ENCODE measurements at regions not wholly inside any gene's neighbourhood (a gene's known extent, or its start where the extent isn't known, plus 50 kb on each side); places are given as distances from the start of the nearest gene placed in this dataset.

GRCh38 chr9:74001382-74001781, 495.8 kb upstream of the RORB start:
- Mint-ChIP-seq H3K27me3 (no peaks in the 10 kb centered on the region), H3K27ac (no peak overlapping the region), H3K4me3 (no peak overlapping the region), H3K36me3 (no peaks in the 10 kb centered on the region), H3K9me3 (no peaks in the 10 kb centered on the region), H3K4me1 (ENCODE audit: unreplicated experiment) (no peaks in the 10 kb centered on the region)
- TF ChIP-seq CTCF (conservative IDR thresholded peaks at IDR 0.05) = no peak
- no peak for DNase-seq (ENCODE audit: extremely low spot score, unreplicated experiment)

DNA sequence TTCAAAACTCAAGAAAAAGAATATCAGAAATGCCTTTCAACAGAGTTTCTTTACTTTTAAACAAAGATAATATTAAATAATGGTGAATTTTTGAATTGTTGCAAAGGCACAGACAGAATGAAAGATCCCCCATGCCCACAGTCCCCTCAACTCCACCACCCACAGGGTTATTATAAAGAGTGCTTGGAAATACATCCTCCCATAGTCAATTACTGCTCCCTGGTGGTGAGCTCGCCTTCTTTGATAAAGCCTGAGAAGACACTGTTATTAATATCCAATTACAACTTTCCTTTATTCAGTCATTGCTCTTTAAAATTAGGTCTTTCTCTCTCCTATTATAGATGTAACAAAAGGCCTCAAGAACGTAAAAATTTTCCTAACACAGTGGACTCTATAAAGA, 490.2 kb upstream of the RORB start:
- Mint-ChIP-seq H3K27me3 (no peaks in the 10 kb centered on the region), H3K4me3 (no peak overlapping the region), H3K4me1 (ENCODE audit: unreplicated experiment) (no peaks in the 10 kb centered on the region), H3K27ac (no peak overlapping the region), H3K9me3 (no peaks in the 10 kb centered on the region), H3K36me3 (no peaks in the 10 kb centered on the region)
- no peak for TF ChIP-seq CTCF (conservative IDR thresholded peaks at IDR 0.05)
- no peak for DNase-seq (ENCODE audit: extremely low spot score, unreplicated experiment)

DNA sequence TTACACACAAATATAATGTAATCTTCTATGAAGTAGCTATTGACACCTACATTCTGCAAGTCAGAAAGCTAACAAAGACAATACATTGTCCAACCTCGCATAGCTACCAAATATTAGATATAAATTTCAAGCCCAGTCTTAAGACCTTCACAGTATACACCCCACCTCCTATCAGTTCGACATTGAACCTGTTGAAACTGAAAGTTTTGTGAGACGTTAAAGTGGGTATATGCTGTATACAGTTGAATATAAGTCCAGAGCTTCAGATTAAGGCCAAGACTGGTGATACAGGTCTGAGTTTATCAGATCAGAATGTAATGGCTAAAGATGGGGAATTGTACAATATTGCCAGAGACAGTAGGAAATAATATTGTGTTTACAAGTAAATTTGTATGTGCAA, 489.3 kb upstream of the RORB start:
- Mint-ChIP-seq H3K27ac (no peak overlapping the region), H3K36me3 (no peaks in the 10 kb centered on the region), H3K4me3 (no peak overlapping the region), H3K9me3 (no peaks in the 10 kb centered on the region), H3K4me1 (ENCODE audit: unreplicated experiment) (no peaks in the 10 kb centered on the region), H3K27me3 (no peaks in the 10 kb centered on the region)
- no peak for TF ChIP-seq CTCF (conservative IDR thresholded peaks at IDR 0.05)
- no peak for DNase-seq (ENCODE audit: extremely low spot score, unreplicated experiment)

GRCh38 chr9:74016004-74016403, 481.1 kb upstream of the RORB start:
- no peak for TF ChIP-seq CTCF (conservative IDR thresholded peaks at IDR 0.05)
- H3K4me3 Mint-ChIP-seq = no peak overlapping the region
- no peaks in the 10 kb centered on the region for H3K36me3 Mint-ChIP-seq
- H3K9me3 Mint-ChIP-seq = peaks cover 4% of the 10 kb centered on the region
- DNase-seq (ENCODE audit: extremely low spot score, unreplicated experiment) = no peak
- no peaks in the 10 kb centered on the region for H3K27me3 Mint-ChIP-seq
- H3K4me1 Mint-ChIP-seq (ENCODE audit: unreplicated experiment) = no peaks in the 10 kb centered on the region
- no peak overlapping the region for H3K27ac Mint-ChIP-seq

GRCh38 chr9:74025402-74025925, 471.7 kb upstream of the RORB start:
- H3K27me3 Mint-ChIP-seq = no peaks in the 10 kb centered on the region
- no peak overlapping the region for H3K4me3 Mint-ChIP-seq
- no peaks in the 10 kb centered on the region for H3K36me3 Mint-ChIP-seq
- no peak for TF ChIP-seq CTCF (conservative IDR thresholded peaks at IDR 0.05)
- H3K27ac Mint-ChIP-seq = no peak overlapping the region
- no peak for DNase-seq (ENCODE audit: extremely low spot score, unreplicated experiment)
- H3K4me1 Mint-ChIP-seq (ENCODE audit: unreplicated experiment) = no peaks in the 10 kb centered on the region
- H3K9me3 Mint-ChIP-seq = peaks cover 2% of the 10 kb centered on the region

GRCh38 chr9:74032421-74032820, 464.7 kb upstream of the RORB start:
- Mint-ChIP-seq H3K27me3 (no peaks in the 10 kb centered on the region), H3K9me3 (no peaks in the 10 kb centered on the region), H3K4me3 (no peak overlapping the region), H3K27ac (no peak overlapping the region), H3K4me1 (ENCODE audit: unreplicated experiment) (no peaks in the 10 kb centered on the region), H3K36me3 (no peaks in the 10 kb centered on the region)
- TF ChIP-seq CTCF (conservative IDR thresholded peaks at IDR 0.05) = no peak
- DNase-seq (ENCODE audit: extremely low spot score, unreplicated experiment) = no peak

All from type B pancreatic cell (in vitro differentiated cells).